NCI-H748 (cell line): ENCODE measurements at regions not wholly inside any gene's neighbourhood (a gene's known extent, or its start where the extent isn't known, plus 50 kb on each side); places are given as distances from the start of the nearest gene placed in this dataset.
A peak's percentile ranks its signal among the peaks of the same experiment; 100 is the strongest.

Experiments
- DNase-seq: peaks from one replicate; lab custom pipeline; 2025; ENCODE audit not compliant: unreplicated experiment; lab: John Stamatoyannopoulos, UW

DNA sequence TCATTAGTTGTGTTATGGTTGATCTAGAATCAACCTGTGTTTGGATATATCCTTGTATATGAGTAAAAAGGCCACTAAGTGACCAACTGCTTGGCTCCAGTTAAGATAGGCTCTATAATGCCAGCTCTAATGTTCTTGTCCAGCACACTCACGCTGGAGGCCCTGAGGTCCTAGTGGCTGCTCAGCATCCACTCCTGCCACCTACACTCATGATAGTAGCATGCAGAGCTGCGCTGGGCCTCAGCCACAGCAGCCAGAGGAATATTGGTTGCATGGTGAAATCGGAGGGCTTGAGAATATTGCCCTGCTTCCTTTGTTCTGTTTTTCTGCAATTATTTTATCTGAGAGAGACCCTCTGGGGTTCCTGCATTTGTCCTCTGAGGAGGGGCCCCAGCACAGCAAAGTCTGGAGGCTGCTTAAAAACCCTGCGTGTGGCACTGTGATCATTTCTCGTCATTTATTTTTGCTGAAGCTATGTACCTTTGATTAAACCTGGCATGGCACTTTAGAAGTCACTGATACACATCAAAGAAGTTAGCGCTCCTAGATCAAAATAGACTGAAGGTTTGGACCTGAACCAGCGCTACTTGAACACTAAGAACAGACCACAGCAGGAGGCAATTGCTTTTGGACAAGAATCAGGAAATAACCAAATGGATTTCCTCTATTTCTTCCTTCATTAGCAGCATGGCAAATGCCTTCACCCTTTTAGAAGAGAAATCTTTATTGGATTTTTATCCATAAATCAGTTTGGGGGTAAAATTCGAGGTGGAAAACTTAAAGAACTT lies 398.4 kb upstream of the ID4 start:
- no peak for DNase-seq

- no peak for DNase-seq
Measured at GRCh38 chr6:19440531-19440930, 396.6 kb upstream of the ID4 start.

GRCh38 chr6:19443411-19443810 lies 393.8 kb upstream of the ID4 start:
- no peak for DNase-seq

GRCh38 chr6:19444041-19444440 lies 393.1 kb upstream of the ID4 start:
- DNase-seq = no peak

GRCh38 chr6:19444481-19444880 lies 392.7 kb upstream of the ID4 start:
- DNase-seq = no peak

GRCh38 chr6:19446570-19446969 lies 390.6 kb upstream of the ID4 start:
- no peak for DNase-seq

- no peak for DNase-seq
Measured at GRCh38 chr6:19450651-19451050, 386.5 kb upstream of the ID4 start.

- DNase-seq = peak; percentile 18
Measured at GRCh38 chr6:19452495-19452894, 384.7 kb upstream of the ID4 start.

DNA sequence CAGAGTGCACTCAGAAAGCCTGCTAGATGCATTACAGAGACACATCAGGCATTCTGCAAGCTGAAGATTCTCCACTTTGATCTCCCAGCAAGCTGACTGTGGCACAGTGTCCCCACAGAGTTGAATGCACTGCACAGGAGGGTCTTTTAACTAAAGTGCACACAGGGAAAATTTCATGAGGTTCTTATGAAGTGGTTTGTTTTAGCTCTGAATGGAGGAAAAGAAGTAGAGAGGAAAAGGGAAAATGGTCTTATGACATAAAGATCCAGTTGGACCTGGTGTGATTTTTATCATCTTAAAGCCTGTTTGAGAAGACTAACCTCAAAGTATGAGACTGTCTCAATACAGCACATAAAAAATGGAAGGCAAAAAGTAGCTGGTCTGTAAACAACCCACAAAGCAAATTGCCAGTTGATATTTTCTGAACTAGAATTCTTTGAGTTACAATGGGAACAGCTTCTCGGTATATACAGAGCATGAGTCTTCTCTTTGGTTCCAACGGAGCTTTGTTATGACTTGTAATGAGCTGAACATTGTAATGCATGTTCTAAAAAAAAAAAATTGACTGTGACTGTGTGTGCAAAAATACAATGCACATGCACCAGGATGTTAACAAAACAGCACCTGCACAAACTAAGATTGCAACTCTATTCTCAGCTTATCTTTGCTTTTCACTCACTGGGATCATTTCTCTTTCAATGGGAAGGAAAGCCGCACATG lies 383.0 kb upstream of the ID4 start:
- DNase-seq = no peak

DNA sequence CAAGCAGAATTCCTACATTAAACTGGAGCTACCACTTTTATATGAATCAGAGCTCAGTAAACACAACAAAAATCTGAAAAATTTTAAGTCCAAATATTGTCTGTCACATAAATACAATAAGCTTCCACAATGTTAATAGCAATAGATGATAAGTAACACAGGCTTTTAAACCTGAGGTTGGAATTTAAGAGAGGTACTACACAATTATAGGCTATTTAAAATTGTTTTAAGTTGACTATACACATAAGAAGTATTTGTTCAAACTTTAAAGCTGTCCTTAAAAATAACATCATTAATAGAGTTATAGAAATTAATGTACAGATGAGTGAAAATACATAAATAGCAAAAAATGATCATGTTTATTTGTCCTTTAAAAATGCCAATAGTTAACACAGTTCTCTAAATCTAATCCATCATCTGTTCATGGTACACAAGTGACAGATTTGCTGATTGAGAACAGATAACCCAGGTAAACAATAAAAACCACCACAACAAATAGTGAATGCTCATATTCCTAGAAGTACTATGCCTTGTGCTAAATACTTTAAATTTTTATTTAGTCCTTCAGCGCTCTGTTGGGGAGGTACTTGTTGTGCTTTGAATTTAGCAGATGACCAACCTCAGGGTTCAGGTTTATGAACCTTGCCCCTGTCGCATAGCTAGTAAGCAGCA lies 382.3 kb upstream of the ID4 start:
- no peak for DNase-seq

- DNase-seq = peak; percentile 28
Measured at GRCh38 chr6:19463250-19463649, 373.9 kb upstream of the ID4 start.

GRCh38 chr6:19463925-19464324 lies 373.2 kb upstream of the ID4 start:
- DNase-seq = no peak

DNA sequence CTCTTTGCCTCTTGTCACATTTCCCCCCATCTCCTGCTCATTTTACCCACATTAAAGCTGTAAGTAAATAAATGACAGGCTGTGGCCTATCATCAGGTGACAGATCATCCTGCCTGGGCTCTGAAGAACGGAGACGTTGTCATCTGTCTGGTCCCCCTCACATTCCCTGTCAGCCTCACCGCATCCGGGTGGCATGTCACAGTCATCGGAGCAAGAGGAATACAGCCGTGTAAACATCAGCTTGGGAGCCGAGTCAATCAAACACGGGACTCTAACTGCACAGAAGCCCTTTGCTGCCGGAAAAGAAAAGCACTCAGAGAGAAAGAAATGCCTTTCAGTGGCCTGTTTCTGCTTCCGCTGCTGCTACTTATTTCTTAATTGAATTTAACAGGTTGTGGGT lies 371.9 kb upstream of the ID4 start:
- peak; percentile 27 for DNase-seq

GRCh38 chr6:19465760-19466159 lies 371.4 kb upstream of the ID4 start:
- DNase-seq = no peak

GRCh38 chr6:19470333-19470732 lies 366.8 kb upstream of the ID4 start:
- no peak for DNase-seq

DNA sequence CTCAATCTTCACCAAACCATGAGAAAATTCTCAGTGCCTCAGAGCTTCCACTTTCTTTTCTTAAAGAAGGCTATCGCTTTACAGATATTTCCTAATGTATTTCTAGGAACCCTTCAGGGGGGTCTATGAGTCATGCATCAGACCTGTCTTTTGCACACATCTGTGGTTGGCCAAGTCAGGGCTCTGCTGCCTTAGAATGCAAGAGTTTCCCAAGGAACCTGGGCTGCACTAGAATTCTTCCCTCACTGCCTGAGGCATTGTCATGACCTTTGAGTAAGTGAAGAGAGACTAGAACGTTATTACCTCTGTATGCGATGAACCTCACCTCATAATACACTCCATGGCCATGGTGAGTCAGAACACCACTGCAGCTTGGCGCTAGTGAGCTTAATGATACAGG lies 365.0 kb upstream of the ID4 start:
- DNase-seq = no peak

DNA sequence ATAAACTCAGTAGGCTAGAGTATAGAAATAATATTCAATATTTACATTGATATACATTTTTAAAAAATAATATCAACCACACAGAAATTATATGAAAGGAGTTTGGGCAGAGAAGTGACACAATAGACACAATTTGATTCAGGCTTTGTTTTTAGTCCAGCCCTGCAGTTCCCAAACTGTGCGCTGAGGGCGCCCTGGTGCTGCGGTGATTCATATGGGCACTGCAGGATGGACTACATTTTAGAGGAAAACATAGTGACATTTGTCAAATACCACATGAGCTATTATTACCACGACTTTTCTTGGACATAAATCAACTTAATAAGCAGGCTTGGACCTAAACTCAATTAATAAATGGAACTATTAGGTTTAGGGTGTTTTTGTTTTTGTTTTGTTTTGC lies 364.3 kb upstream of the ID4 start:
- DNase-seq = peak; percentile 24

DNA sequence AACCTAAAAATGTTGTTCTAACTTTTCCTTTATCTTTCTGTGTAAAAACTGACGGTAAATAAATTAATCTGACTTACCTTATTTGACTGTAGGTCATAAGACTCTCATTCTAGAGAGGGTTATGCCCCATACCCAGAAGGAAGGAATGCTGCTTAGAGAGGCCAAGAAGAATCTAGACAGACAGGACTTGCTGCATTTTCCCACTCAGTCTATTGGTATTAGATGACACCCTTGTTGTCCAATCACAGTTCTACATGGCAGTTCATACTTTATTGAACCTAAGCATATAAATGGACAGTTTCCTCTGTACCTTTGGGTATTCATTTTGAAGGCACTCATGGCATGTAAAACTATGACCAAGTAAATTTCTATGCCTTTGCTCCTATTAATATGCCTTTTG lies 359.6 kb upstream of the ID4 start:
- DNase-seq = no peak

- no peak for DNase-seq
Measured at GRCh38 chr6:19478273-19478672, 358.9 kb upstream of the ID4 start.

GRCh38 chr6:19478992-19479391 lies 358.2 kb upstream of the ID4 start:
- DNase-seq = no peak

GRCh38 chr6:19479551-19479950 lies 357.6 kb upstream of the ID4 start:
- DNase-seq = no peak
